Suprapubic skin (tissue), 4 donors: ENCODE measurements at regions not wholly inside any gene's neighbourhood (a gene's known extent, or its start where the extent isn't known, plus 50 kb on each side); places are given as distances from the start of the nearest gene placed in this dataset.

Source experiments
- CTCF ChIP-seq, 2 donors: fragments of 200-600 bp in 1 of 2; fragments of 450-650 bp in 1 of 2; sonication (generic) in 1 of 2; IDR thresholded peaks; one replicate each; pipeline ENCODE4 v1.5.1; 2016 to 2019; ENCODE audit warnings: antibody characterized with exemption in 2 of 2, mild to moderate bottlenecking in 1 of 2, moderate library complexity in 1 of 2
- POLR2A ChIP-seq, 2 donors: fragments of 450-650 bp; IDR thresholded peaks; one replicate each; pipeline ENCODE4 v1.6.1; 2017; ENCODE audit warnings: antibody characterized with exemption in 2 of 2, mild to moderate bottlenecking in 2 of 2, moderate library complexity in 2 of 2
- POLR2AphosphoS5 ChIP-seq, 3 donors: sonication (generic); formaldehyde crosslinking; IDR thresholded peaks; one replicate each; pipeline ENCODE4 v1.6.1; 2017; ENCODE audit warnings: antibody characterized with exemption in 3 of 3

GRCh38 chr2:176466918-176467452 is 197.7 kb downstream of the MTX2 start:
- no peak for TF ChIP-seq CTCF (IDR thresholded peaks at IDR 0.05)
- TF ChIP-seq POLR2AphosphoS5 (IDR thresholded peaks at IDR 0.05), result no peak
- TF ChIP-seq POLR2A (IDR thresholded peaks at IDR 0.05), result no peak
